ENCODE measurements at regions not wholly inside any gene's neighbourhood (a gene's known extent, or its start where the extent isn't known, plus 50 kb on each side); places are given as distances from the start of the nearest gene placed in this dataset.
A peak's percentile ranks its signal among the peaks of the same experiment; 100 is the strongest.
"Not testable (repeated sequence)": the region's sequence is repeated elsewhere in the genome, so short reads cannot be mapped to it uniquely, and the experiment has no call there.

GRCh38 chr10:8128511-8128910, 74.0 kb downstream of the GATA3 start:
- DNase-seq (ENCODE audit: low read depth) = no peak

- DNase-seq (ENCODE audit: low read depth) = no peak
Measured at GRCh38 chr10:8129438-8129837, 75.0 kb downstream of the GATA3 start.

GRCh38 chr10:8130973-8131911, 76.8 kb downstream of the GATA3 start:
- DNase-seq (ENCODE audit: low read depth) = no peak

GRCh38 chr10:8133146-8133545, 78.7 kb downstream of the GATA3 start:
- no peak for DNase-seq (ENCODE audit: low read depth)

GRCh38 chr10:8136736-8137135, 82.2 kb downstream of the GATA3 start:
- no peak for DNase-seq (ENCODE audit: low read depth)

- DNase-seq (ENCODE audit: low read depth) = no peak
Measured at GRCh38 chr10:8137272-8137681, 82.8 kb downstream of the GATA3 start.

- DNase-seq (ENCODE audit: low read depth) = no peak
Measured at GRCh38 chr10:8137726-8138125, 83.2 kb downstream of the GATA3 start.

- DNase-seq (ENCODE audit: low read depth) = peak; percentile 15
Measured at GRCh38 chr10:8138471-8138870, 84.0 kb downstream of the GATA3 start.

GRCh38 chr10:8144496-8144895, 90.0 kb downstream of the GATA3 start:
- no peak for DNase-seq (ENCODE audit: low read depth)

GRCh38 chr10:8146650-8147049, 92.2 kb downstream of the GATA3 start:
- DNase-seq (ENCODE audit: low read depth) = no peak

GRCh38 chr10:8149991-8150390, 95.5 kb downstream of the GATA3 start:
- no peak for DNase-seq (ENCODE audit: low read depth)

- DNase-seq (ENCODE audit: low read depth) = no peak
Measured at GRCh38 chr10:8150401-8150905, 96.0 kb downstream of the GATA3 start.

- DNase-seq (ENCODE audit: low read depth) = no peak
Measured at GRCh38 chr10:8151086-8151485, 96.6 kb downstream of the GATA3 start.

GRCh38 chr10:8156918-8157317, 102.4 kb downstream of the GATA3 start:
- no peak for DNase-seq (ENCODE audit: low read depth)

GRCh38 chr10:8158193-8159071, 103.9 kb downstream of the GATA3 start:
- no peak for DNase-seq (ENCODE audit: low read depth)

- no peak for DNase-seq (ENCODE audit: low read depth)
Measured at GRCh38 chr10:8159341-8160165, 105.1 kb downstream of the GATA3 start.

GRCh38 chr10:8163824-8164223, 109.3 kb downstream of the GATA3 start:
- DNase-seq (ENCODE audit: low read depth) = no peak

GRCh38 chr10:8164640-8165039, 110.2 kb downstream of the GATA3 start:
- not testable (repeated sequence) for DNase-seq (ENCODE audit: low read depth)

GRCh38 chr10:8168836-8169235, 114.3 kb downstream of the GATA3 start:
- no peak for DNase-seq (ENCODE audit: low read depth)

- no peak for DNase-seq (ENCODE audit: low read depth)
Measured at GRCh38 chr10:8171008-8171407, 116.5 kb downstream of the GATA3 start.

GRCh38 chr10:8172604-8173003, 118.1 kb downstream of the GATA3 start:
- DNase-seq (ENCODE audit: low read depth) = no peak
